GM18861 (cell line): ENCODE measurements at regions not wholly inside any gene's neighbourhood (a gene's known extent, or its start where the extent isn't known, plus 50 kb on each side); places are given as distances from the start of the nearest gene placed in this dataset.

Source experiments
- ATAC-seq: cut with Tn5 transposase; IDR thresholded peaks from one replicate; pipeline ENCODE4 v1.9.1; 2021; ENCODE audit not compliant: unreplicated experiment

- ATAC-seq, result no peak
Measured at GRCh38 chr2:18200771-18201170, 322.3 kb downstream of the KCNS3 start.

DNA sequence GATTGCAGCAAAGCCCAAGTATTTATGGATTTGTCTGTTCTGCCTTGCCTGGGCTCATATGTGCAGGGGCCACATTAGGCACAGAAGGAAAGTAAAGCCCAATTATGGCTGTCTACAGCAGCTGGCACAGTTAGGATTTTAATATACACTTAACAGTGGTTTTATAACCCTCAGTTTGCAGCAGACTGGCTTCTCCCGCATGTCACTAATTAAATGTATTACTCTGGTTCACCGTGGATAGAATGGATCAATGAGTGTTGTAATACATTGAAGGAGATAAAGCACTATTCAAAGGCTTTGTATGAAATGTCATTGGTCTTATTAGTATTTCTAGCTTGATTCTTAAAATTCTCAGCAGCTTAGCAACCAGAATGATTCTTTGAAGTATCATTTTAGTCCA is 320.2 kb downstream of the KCNS3 start:
- no peak for ATAC-seq

DNA sequence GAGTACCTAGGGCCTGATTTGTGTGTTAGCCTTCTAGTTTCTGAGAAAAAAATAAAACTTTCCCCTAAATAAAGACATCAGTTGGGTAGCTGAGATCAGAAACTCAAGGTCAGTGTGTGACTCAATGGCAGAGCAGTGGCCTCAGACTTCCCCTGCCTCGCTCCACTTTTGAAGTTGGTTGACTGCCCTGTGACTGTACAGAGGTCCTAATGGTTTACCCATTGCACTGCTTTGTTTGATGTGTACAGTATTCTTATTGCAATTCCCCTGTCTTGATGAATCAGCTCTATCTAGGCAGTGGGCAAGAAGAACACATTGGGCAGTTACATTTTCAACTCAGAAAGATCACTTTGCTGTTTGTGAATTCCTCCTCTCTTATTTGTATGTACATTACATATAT is 315.7 kb downstream of the KCNS3 start:
- no peak for ATAC-seq

DNA sequence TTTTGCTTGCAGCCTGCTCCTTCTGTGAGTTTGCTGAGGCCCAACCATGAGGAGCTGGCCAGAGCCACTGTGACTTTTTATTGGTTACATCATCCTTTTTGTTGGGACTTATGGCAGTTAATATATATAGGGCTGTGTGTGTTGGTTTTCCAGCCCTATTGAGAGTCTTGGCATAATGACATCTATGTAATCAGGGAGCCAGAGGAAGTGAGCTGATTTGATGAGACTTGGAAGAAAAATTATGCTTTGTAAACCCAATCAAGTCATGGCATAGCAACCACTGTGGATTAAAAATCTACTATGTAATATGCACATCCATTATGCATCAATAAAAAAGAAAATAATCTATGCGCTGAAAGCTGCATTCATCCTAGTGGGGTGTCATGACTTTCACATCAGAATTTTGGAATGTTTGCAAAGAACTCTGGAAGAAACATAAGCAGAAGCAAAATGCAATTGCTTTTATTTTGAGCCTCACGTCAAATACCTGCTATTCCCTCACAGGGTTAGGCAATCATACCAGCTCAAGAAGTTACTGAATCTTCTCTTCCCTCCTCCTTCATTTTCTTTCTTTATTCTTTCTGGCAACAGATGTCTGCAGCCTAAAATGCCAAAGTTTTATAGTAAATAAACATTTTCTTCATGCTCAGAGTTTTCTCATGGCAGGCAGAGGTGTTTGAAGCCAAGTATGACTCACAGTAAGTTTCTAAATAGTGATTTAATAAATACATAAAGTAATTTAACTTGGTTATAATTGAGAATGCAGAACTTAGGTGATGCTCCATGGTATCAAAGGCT is 308.5 kb downstream of the KCNS3 start:
- ATAC-seq, result no peak

DNA sequence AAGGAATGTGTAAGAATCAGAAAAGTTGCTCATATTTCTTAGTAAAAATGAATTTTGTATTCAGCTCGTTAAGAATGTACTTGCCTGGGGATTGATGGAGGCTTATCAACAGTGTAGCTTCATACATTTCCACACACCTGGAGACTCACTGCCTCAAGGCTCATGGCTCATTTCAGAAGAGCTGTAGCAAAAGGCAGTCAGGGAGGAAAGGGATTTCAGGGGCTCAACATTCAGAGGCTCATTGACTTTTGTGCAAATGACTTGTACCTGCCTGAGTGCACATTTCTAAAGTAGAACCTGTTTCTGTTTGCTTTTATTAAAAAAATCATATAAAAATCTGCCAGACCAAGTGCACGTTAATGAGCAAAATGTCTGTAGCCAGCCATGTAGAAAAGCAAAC is 304.4 kb downstream of the KCNS3 start:
- ATAC-seq, result no peak

GRCh38 chr2:18180912-18181311 is 302.4 kb downstream of the KCNS3 start:
- ATAC-seq, result no peak

- ATAC-seq, result no peak
Measured at GRCh38 chr2:18180031-18180610, 301.7 kb downstream of the KCNS3 start.

DNA sequence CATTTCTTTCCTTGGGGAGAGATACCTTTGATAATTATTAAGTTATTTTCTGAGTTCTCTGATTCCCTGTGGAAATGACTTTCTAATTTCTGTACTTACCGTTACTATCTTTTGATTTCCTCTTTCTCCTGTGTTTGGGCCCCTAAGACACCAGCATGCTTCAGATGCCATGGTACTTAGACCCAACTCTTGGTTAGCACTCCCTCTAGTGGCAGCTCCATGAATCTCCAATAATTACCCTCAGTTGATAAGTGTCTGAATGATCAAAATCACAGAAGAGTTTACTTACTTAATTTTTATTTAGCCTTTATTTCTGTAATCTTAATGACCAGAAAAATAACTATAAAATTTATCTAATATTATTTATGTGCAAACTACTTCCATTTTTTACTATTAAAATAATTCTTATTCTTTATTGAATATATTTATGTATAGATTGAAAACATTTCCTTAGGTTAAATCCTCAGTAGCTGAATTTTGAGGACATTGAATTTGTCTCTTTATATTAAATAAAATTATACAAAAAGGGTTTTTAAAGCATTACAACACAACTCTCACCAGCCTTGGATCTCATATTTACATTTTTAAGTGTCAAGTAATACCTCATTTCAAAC is 300.4 kb downstream of the KCNS3 start:
- ATAC-seq, result peak; percentile 90

GRCh38 chr2:18176679-18177215 is 298.3 kb downstream of the KCNS3 start:
- no peak for ATAC-seq

DNA sequence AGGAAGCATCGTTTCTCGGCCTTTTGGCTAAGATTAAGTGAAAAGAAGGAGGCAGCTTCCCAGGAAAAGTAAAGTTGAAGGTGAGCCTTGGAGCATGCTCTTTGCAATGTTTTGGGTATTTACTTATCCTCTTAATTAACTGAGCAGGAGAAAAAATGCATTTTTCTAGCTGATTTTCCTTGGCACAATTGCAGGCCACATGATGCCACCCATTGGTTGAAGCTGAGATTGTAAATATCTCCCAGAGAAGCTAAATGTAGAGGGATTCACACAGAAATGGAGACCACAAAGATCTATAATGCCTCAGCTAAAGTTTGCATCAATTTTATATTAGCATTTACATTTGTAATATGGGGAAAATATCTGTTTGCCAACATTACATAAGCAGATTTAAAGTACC is 294.1 kb downstream of the KCNS3 start:
- ATAC-seq, result no peak

GRCh38 chr2:18171191-18172139 is 293.0 kb downstream of the KCNS3 start:
- no peak for ATAC-seq

DNA sequence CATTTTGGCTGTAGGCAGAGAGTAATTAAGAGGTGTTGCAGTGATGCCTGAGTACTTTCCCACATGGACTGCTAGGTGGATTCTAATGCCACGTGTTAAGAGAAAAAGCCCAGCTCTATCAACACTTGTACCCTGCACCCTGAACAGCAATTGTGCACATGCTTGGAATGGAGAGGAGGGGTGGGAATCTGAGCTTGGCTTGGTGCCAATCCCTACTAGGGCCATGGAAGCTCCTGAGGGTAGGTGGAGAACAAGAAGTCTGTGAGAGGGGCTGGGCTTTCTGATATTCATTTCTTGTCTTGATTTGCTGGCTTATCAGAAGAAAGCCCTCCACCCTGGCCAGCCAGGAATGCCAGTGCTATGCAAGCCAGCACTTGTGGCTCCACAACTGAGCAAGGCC is 292.2 kb downstream of the KCNS3 start:
- no peak for ATAC-seq

DNA sequence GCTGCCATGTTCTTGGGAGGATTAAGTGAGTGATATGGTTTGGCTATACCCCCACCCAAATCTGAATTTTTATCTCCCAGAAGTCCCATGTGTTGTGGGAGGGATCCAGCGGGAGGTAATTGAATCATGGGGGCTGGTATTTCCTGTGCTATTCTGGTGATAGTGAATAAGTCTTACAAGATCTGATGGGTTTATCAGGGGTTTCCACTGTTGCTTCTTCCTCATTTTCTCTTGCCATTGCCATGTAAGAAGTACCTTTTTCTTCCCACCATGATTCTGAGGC is 291.4 kb downstream of the KCNS3 start:
- no peak for ATAC-seq

GRCh38 chr2:18169121-18169892 is 290.8 kb downstream of the KCNS3 start:
- no peak for ATAC-seq

DNA sequence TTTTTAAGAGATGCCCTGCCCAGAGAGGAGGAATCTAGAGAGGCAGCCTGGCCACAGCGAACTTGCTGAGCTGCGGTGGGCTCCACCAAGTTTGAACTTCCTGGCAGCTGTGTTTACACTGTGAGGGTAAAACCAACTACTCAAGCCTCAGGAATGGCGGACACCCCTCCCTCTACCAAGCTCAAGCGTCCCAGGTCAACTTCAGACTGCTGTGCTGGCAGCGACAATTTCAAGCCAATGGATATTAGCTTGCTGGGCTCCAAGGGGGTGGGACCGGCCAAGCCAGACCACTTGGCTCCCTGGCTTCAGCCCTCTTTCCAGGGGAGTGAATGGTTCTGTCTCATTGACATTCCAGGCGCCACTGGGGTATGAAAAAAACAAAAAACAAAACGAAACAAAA is 289.4 kb downstream of the KCNS3 start:
- no peak for ATAC-seq

- no peak for ATAC-seq
Measured at GRCh38 chr2:18161681-18162080, 283.2 kb downstream of the KCNS3 start.

- ATAC-seq, result no peak
Measured at GRCh38 chr2:18159896-18160295, 281.4 kb downstream of the KCNS3 start.

- no peak for ATAC-seq
Measured at GRCh38 chr2:18156421-18156820, 278.0 kb downstream of the KCNS3 start.

- no peak for ATAC-seq
Measured at GRCh38 chr2:18156002-18156401, 277.5 kb downstream of the KCNS3 start.

DNA sequence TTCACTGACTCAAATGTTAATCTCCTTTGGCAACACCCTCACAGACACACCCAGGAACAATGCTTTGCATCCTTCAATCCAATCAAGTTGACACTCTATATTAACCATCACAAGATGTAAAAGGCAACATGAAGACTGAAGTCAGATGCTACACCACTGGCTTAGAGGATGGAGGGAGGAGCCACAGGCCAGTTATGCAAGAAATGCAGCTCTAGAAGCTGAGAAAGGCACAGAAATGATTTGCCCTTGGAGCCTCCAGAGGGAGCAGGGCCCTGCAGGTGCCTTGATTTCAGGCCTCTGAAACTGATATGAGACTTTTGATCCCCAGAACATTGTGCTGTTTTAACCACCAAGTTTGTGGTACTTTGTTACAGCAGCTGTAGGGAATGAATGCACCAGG is 276.3 kb downstream of the KCNS3 start:
- ATAC-seq, result no peak

DNA sequence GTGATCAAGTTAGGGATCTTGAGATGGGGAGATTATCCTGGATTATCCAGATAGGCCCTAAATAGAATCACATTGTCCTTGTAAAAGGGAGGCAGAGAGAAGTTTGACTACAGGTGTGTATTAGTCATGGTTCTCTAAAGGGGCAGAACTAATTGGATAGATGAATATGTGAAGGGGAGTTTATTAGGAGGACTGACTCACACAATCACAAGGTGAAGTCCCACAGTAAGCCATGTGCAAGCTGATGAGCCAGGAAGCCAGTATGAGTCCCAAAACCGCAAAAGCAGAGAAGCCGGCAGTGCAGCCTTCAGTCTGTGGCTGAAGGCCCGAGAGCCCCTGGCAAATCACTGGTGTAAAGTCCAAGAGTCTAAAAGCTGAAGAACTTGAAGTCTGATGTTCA is 275.8 kb downstream of the KCNS3 start:
- no peak for ATAC-seq
